KMS-11 (cell line): ENCODE measurements at regions not wholly inside any gene's neighbourhood (a gene's known extent, or its start where the extent isn't known, plus 50 kb on each side); places are given as distances from the start of the nearest gene placed in this dataset.

Experiments
- H2AFZ ChIP-seq: fragments of 200-600 bp; sonication (generic); 2 replicates; pipeline ENCODE4 v1.6.1; 2016; ENCODE audit warnings: antibody characterized with exemption, mixed run types, low read depth
- H3K27ac ChIP-seq: fragments of 200-600 bp; sonication (generic); 2 replicates; pipeline ENCODE4 v1.6.1; 2016; ENCODE audit warnings: mild to moderate bottlenecking, mixed run types
- H3K27me3 ChIP-seq: fragments of 200-600 bp; sonication (generic); 2 replicates; pipeline ENCODE4 v1.6.1; 2017; ENCODE audit warnings: mild to moderate bottlenecking, low read depth, mixed run types, moderate library complexity; ENCODE audit not compliant: insufficient read depth
- H3K36me3 ChIP-seq: fragments of 200-600 bp; sonication (generic); 2 replicates; pipeline ENCODE4 v1.6.1; 2017; ENCODE audit warnings: mild to moderate bottlenecking, mixed run types; ENCODE audit not compliant: insufficient read depth
- H3K4me1 ChIP-seq: fragments of 200-600 bp; sonication (generic); 2 replicates; pipeline ENCODE4 v1.6.1; 2016; ENCODE audit warnings: mild to moderate bottlenecking, low read depth, mixed run types; ENCODE audit not compliant: poor library complexity, severe bottlenecking
- H3K4me2 ChIP-seq: fragments of 200-600 bp; sonication (generic); 2 replicates; pipeline ENCODE4 v1.7.0; 2016; ENCODE audit warnings: mild to moderate bottlenecking, mixed run types
- H3K4me3 ChIP-seq: fragments of 200-600 bp; sonication (generic); IDR thresholded peaks from 2 replicates; pipeline ENCODE4 v1.6.1; 2017; ENCODE audit warnings: low read depth, low read length, mixed read lengths; ENCODE audit not compliant: insufficient read depth
- H3K79me2 ChIP-seq: fragments of 200-600 bp; sonication (generic); 2 replicates; pipeline ENCODE4 v1.6.1; 2016; ENCODE audit warnings: low read depth, mixed run types; ENCODE audit not compliant: insufficient read depth
- H3K9ac ChIP-seq: fragments of 200-600 bp; sonication (generic); 2 replicates; pipeline ENCODE4 v1.6.1; 2016; ENCODE audit warnings: mild to moderate bottlenecking, mixed run types
- H4K20me1 ChIP-seq: fragments of 200-600 bp; sonication (generic); 2 replicates; pipeline ENCODE4 v1.6.1; 2016; ENCODE audit warnings: mild to moderate bottlenecking, mixed run types; ENCODE audit not compliant: insufficient read depth
- TF ChIP-seq, protein P1 (sequence below): fragments of 200-600 bp; sonication (generic); conservative IDR thresholded peaks from 2 replicates; pipeline ENCODE4 v1.6.1; 2017; ENCODE audit warnings: low read depth, mild to moderate bottlenecking, antibody characterized with exemption, low read length, moderate library complexity, mixed read lengths

DNA sequence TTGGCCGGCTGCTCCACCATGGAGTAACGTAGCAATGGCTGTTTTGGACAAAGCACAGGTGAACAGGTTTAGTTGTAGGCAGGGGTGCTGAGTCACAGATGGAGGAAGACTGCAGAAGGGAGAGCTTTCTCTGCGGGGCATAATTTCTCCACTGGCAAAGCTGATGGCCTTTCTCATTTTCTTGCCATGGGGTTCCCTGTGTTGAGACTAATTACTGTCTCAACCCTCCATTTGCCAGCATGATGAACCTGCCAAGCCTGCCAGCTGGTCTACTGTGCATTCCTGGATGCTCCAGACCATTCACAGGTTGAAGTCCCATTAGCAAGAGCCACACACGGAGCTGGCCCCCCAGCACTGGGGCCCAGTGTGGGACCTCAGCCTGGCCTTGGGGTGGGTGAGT is 202.4 kb downstream of the BARX2 start:
- no peaks in the 10 kb centered on the region for H3K4me1 ChIP-seq
- no peaks in the 10 kb centered on the region for H4K20me1 ChIP-seq
- no peaks in the 10 kb centered on the region for H3K36me3 ChIP-seq
- H3K4me2 ChIP-seq, result no peak overlapping the region
- no peaks in the 10 kb centered on the region for H3K27me3 ChIP-seq
- no peak overlapping the region for H3K4me3 ChIP-seq
- H3K9ac ChIP-seq, result no peak overlapping the region
- TF ChIP-seq, protein P1, sequence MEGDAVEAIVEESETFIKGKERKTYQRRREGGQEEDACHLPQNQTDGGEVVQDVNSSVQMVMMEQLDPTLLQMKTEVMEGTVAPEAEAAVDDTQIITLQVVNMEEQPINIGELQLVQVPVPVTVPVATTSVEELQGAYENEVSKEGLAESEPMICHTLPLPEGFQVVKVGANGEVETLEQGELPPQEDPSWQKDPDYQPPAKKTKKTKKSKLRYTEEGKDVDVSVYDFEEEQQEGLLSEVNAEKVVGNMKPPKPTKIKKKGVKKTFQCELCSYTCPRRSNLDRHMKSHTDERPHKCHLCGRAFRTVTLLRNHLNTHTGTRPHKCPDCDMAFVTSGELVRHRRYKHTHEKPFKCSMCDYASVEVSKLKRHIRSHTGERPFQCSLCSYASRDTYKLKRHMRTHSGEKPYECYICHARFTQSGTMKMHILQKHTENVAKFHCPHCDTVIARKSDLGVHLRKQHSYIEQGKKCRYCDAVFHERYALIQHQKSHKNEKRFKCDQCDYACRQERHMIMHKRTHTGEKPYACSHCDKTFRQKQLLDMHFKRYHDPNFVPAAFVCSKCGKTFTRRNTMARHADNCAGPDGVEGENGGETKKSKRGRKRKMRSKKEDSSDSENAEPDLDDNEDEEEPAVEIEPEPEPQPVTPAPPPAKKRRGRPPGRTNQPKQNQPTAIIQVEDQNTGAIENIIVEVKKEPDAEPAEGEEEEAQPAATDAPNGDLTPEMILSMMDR, result no peak
- no peak overlapping the region for H3K27ac ChIP-seq
- H2AFZ ChIP-seq, result no peak overlapping the region
- no peaks in the 10 kb centered on the region for H3K79me2 ChIP-seq

DNA sequence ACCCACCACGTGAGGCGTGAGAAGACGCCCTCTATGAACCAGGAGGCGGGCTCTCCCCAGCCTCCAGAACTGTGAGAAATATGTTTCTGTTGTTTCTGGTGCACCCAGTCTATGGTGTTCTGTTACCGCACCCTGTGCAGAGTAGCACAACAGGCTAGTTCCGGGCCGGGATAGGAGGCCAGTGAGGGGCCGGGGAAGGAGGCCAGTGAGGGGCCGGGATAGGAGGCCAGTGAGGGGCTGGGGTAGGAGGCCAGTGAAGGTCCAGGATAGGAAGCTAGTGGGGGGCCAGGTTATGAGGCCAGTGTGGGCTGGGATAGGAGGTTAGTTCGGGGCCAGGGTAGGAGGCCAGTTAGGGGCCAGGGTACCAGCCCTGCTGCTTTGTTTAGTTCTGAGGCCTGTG is 204.6 kb downstream of the BARX2 start:
- Histone ChIP-seq H3K4me3 (no peak overlapping the region), H4K20me1 (no peaks in the 10 kb centered on the region), H3K27ac (no peak overlapping the region), H3K4me1 (no peaks in the 10 kb centered on the region), H2AFZ (no peak overlapping the region), H3K79me2 (no peaks in the 10 kb centered on the region), H3K4me2 (no peak overlapping the region), H3K27me3 (no peaks in the 10 kb centered on the region), H3K9ac (no peak overlapping the region), H3K36me3 (no peaks in the 10 kb centered on the region)
- TF ChIP-seq, protein P1, result no peak

DNA sequence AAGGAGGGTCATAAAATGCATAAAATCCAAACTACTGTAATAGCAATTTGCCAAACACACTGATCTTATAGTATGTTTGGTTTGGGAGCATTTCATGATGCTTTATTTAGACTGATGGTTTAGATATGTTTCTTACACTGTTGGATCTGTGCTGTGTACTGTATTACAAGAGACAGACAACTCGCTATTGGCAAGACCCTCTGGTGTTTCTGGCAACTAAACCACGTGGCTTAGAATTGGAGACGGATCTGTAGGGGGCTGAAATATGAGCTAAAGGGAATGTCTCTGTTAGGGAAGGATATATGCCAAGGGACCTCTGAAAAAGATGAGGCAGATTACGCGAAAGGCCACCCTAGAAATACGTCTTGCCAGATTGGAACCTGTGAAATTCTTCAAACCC is 208.7 kb downstream of the BARX2 start:
- Histone ChIP-seq H3K4me2 (no peak overlapping the region), H3K27ac (no peak overlapping the region), H3K4me1 (no peaks in the 10 kb centered on the region), H2AFZ (no peak overlapping the region), H3K79me2 (no peaks in the 10 kb centered on the region), H3K27me3 (no peaks in the 10 kb centered on the region), H3K4me3 (no peak overlapping the region), H3K9ac (no peak overlapping the region), H4K20me1 (no peaks in the 10 kb centered on the region), H3K36me3 (no peaks in the 10 kb centered on the region)
- TF ChIP-seq, protein P1, result no peak

GRCh38 chr11:129589190-129589860 is 213.7 kb downstream of the BARX2 start:
- Histone ChIP-seq H3K4me2 (no peak overlapping the region), H3K9ac (no peak overlapping the region), H3K4me1 (no peaks in the 10 kb centered on the region), H2AFZ (no peak overlapping the region), H3K27ac (no peak overlapping the region), H3K27me3 (no peaks in the 10 kb centered on the region), H3K4me3 (no peak overlapping the region), H3K36me3 (no peaks in the 10 kb centered on the region), H3K79me2 (no peaks in the 10 kb centered on the region), H4K20me1 (no peaks in the 10 kb centered on the region)
- TF ChIP-seq, protein P1, result no peak
